ENCODE measurements at regions not wholly inside any gene's neighbourhood (a gene's known extent, or its start where the extent isn't known, plus 50 kb on each side); places are given as distances from the start of the nearest gene placed in this dataset.

DNA sequence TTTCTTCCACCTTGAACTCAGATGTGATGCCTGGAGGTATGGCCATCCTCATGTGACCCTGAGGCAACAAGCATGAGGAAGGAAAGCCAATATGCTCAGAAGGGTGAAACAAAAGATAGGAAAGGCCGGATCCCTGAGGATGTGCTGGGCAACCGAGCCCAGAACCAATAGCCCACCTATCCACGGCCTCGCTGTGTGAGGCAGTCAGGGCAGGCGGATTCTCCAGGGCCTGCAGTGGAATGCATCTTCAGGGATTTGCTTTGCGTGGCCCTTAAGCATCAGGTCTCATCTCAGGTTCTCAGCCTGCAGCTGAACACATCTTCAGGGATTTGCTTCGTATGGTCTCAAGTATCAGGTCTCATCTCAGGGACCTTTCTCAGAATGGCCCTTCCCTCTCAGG lies 139.8 kb downstream of the ANKRD60 start:
- intact Hi-C loops (cut with DNase I; ENCODE audit: low total_unique reads) (no loop called here), in situ Hi-C loops (cut with MboI; ENCODE audit: low sequenced_read_pairs in 4 of 4) (loop anchor here in 1 of 4 donors (10.0 kb wide), 1 partner anchor 434 kb away; no protein-coding TSS in a partner anchor)
- TF ChIP-seq, protein P1, sequence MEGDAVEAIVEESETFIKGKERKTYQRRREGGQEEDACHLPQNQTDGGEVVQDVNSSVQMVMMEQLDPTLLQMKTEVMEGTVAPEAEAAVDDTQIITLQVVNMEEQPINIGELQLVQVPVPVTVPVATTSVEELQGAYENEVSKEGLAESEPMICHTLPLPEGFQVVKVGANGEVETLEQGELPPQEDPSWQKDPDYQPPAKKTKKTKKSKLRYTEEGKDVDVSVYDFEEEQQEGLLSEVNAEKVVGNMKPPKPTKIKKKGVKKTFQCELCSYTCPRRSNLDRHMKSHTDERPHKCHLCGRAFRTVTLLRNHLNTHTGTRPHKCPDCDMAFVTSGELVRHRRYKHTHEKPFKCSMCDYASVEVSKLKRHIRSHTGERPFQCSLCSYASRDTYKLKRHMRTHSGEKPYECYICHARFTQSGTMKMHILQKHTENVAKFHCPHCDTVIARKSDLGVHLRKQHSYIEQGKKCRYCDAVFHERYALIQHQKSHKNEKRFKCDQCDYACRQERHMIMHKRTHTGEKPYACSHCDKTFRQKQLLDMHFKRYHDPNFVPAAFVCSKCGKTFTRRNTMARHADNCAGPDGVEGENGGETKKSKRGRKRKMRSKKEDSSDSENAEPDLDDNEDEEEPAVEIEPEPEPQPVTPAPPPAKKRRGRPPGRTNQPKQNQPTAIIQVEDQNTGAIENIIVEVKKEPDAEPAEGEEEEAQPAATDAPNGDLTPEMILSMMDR (IDR thresholded peaks at IDR 0.05 in 4 of 5, conservative IDR thresholded peaks at IDR 0.05 in 1 of 5), result no peak

GRCh38 chr20:58088105-58088504 lies 140.3 kb downstream of the ANKRD60 start:
- TF ChIP-seq POLR2A (IDR thresholded peaks at IDR 0.05), result no peak
- TF ChIP-seq, protein P1 (IDR thresholded peaks at IDR 0.05 in 4 of 5, conservative IDR thresholded peaks at IDR 0.05 in 1 of 5), result no peak
- no peak for DNase-seq
- no peak for ATAC-seq
- H3K27ac ChIP-seq, result no peak overlapping the region
- H3K36me3 ChIP-seq, result no peaks in the 10 kb centered on the region
- no peaks in the 10 kb centered on the region for H3K27me3 ChIP-seq
- in situ Hi-C loops (cut with MboI; ENCODE audit: low sequenced_read_pairs in 4 of 4) (loop anchor here in 1 of 4 donors (10.0 kb wide), 1 partner anchor 433 kb away; no protein-coding TSS in a partner anchor), intact Hi-C loops (cut with DNase I; ENCODE audit: low total_unique reads) (no loop called here)
- no peaks in the 10 kb centered on the region for H3K4me1 ChIP-seq
- no peaks in the 10 kb centered on the region for H3K9me3 ChIP-seq
- H3K4me3 ChIP-seq, result no peak overlapping the region

More for the DNA sequence above, 139.8 kb downstream of the ANKRD60 start:
- no peaks in the 10 kb centered on the region for H3K9me3 ChIP-seq
- ATAC-seq (no peak), DNase-seq (no peak)
- no peak overlapping the region for H3K4me3 ChIP-seq
- H3K27ac ChIP-seq, result no peak overlapping the region
- no peaks in the 10 kb centered on the region for H3K4me1 ChIP-seq
- H3K27me3 ChIP-seq, result no peaks in the 10 kb centered on the region
- H3K36me3 ChIP-seq, result no peaks in the 10 kb centered on the region

DNA sequence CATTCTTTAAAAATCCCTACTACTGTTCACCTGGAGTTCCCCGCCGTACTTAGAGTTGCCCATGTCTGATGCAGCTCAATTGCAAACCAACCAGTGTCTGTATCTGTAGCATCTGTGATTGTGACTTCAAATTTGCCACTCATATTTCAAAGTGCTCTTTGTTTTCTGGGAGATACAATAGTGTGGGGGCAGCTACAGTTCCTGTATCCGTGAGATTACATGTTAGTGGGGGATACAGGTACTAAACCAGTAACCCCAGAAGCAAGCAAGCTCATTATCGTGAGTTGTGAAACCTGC lies 140.9 kb downstream of the ANKRD60 start:
- no peaks in the 10 kb centered on the region for H3K27me3 ChIP-seq
- TF ChIP-seq, protein P1 (IDR thresholded peaks at IDR 0.05 in 4 of 5, conservative IDR thresholded peaks at IDR 0.05 in 1 of 5), result no peak
- TF ChIP-seq POLR2A (IDR thresholded peaks at IDR 0.05), result no peak
- H3K4me1 ChIP-seq, result no peaks in the 10 kb centered on the region
- in situ Hi-C loops (cut with MboI; ENCODE audit: low sequenced_read_pairs in 4 of 4), result loop anchor here in 1 of 4 donors (10.0 kb wide), 1 partner anchor 433 kb away; no protein-coding TSS in a partner anchor
- no peaks in the 10 kb centered on the region for H3K9me3 ChIP-seq
- intact Hi-C loops (cut with DNase I; ENCODE audit: low total_unique reads), result loop anchor here (2.0 kb wide), 1 partner anchor 433 kb away; no protein-coding TSS in a partner anchor
- no peak for ATAC-seq
- H3K27ac ChIP-seq, result no peak overlapping the region
- no peak overlapping the region for H3K4me3 ChIP-seq
- DNase-seq, result no peak
- no peaks in the 10 kb centered on the region for H3K36me3 ChIP-seq

DNA sequence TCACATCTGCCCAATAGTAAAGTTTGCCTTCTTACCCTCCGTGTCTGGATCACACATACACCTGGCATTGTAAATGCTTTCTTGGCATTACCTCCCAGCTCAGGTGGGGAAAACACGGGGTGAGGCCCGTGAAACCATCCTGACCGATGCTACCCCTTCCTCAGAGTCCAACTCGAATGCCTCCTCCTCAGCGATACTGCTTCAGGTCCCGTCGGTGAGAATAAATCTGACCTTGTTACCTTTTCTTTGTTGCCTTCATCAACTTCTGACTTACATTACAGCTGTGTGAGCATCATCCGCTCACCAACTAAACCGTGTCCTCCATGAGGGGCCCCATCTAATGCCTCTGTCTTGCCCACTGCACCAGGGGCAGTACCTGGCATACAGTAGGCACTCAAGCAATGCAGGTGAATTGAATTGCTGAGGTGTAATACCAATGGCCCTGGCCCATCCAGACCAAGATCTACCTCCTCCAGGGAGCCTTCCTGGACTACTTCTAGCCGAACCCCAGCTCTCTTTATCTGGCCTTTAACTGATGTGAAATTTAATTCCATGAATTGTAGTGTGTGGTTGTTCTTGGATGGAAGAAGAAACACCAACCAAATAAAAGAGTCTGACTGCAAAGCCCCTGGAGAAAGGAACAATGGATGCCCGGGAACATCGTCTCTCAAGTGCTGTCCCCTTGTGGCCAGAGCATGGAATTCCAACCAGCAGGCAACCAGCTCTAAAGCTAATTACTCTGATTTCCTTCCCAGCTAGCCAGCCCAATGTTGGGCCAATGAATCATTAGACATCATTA lies 141.5 kb downstream of the ANKRD60 start:
- intact Hi-C loops (cut with DNase I; ENCODE audit: low total_unique reads) (loop anchor here (2.0 kb wide), 1 partner anchor 432 kb away; no protein-coding TSS in a partner anchor), in situ Hi-C loops (cut with MboI; ENCODE audit: low sequenced_read_pairs in 4 of 4) (loop anchor here in 1 of 4 donors (10.0 kb wide), 1 partner anchor 432 kb away; no protein-coding TSS in a partner anchor)
- H3K27ac ChIP-seq, result no peak overlapping the region
- no peaks in the 10 kb centered on the region for H3K27me3 ChIP-seq
- ATAC-seq, result no peak
- H3K36me3 ChIP-seq, result no peaks in the 10 kb centered on the region
- no peaks in the 10 kb centered on the region for H3K4me1 ChIP-seq
- H3K4me3 ChIP-seq, result no peak overlapping the region
- no peaks in the 10 kb centered on the region for H3K9me3 ChIP-seq
- TF ChIP-seq, protein P1 (IDR thresholded peaks at IDR 0.05 in 4 of 5, conservative IDR thresholded peaks at IDR 0.05 in 1 of 5), result peak; percentile 46 to 69 (median 60)
- TF ChIP-seq POLR2A (IDR thresholded peaks at IDR 0.05), result no peak
- no peak for DNase-seq
